ENCODE measurements at regions not wholly inside any gene's neighbourhood (a gene's known extent, or its start where the extent isn't known, plus 50 kb on each side); places are given as distances from the start of the nearest gene placed in this dataset.
A peak's percentile ranks its signal among the peaks of the same experiment; 100 is the strongest.
"Not testable (repeated sequence)": the region's sequence is repeated elsewhere in the genome, so short reads cannot be mapped to it uniquely, and the experiment has no call there.

- peak; percentile 89 for DNase-seq (ENCODE audit: low read depth)
- no peak for TF ChIP-seq CTCF (IDR thresholded peaks at IDR 0.05; ENCODE audit: insufficient read depth, low read depth, low read length, missing control alignments)
- H3K4me3 ChIP-seq (ENCODE audit: low read depth, low read length) = peak overlapping the region; percentile 50
Observed at GRCh38 chr9:1879501-1879900, 135.6 kb upstream of the SMARCA2 start.

GRCh38 chr9:1880038-1880565, 135.0 kb upstream of the SMARCA2 start:
- TF ChIP-seq CTCF (IDR thresholded peaks at IDR 0.05; ENCODE audit: insufficient read depth, low read depth, low read length, missing control alignments) = no peak
- peak overlapping the region; percentile 30 for H3K4me3 ChIP-seq (ENCODE audit: low read depth, low read length)
- peak; percentile 90 for DNase-seq (ENCODE audit: low read depth)

GRCh38 chr9:1881708-1882295, 133.3 kb upstream of the SMARCA2 start:
- peak; percentile 57 for DNase-seq (ENCODE audit: low read depth)
- no peak overlapping the region for H3K4me3 ChIP-seq (ENCODE audit: low read depth, low read length)
- no peak for TF ChIP-seq CTCF (IDR thresholded peaks at IDR 0.05; ENCODE audit: insufficient read depth, low read depth, low read length, missing control alignments)

GRCh38 chr9:1882711-1883403, 132.3 kb upstream of the SMARCA2 start:
- TF ChIP-seq CTCF (IDR thresholded peaks at IDR 0.05; ENCODE audit: insufficient read depth, low read depth, low read length, missing control alignments) = no peak
- H3K4me3 ChIP-seq (ENCODE audit: low read depth, low read length) = no peak overlapping the region
- no peak for DNase-seq (ENCODE audit: low read depth)

GRCh38 chr9:1890201-1890600, 124.9 kb upstream of the SMARCA2 start:
- no peak overlapping the region for H3K4me3 ChIP-seq (ENCODE audit: low read depth, low read length)
- DNase-seq (ENCODE audit: low read depth) = no peak
- TF ChIP-seq CTCF (IDR thresholded peaks at IDR 0.05; ENCODE audit: insufficient read depth, low read depth, low read length, missing control alignments) = no peak

- no peak for DNase-seq (ENCODE audit: low read depth)
- no peak for TF ChIP-seq CTCF (IDR thresholded peaks at IDR 0.05; ENCODE audit: insufficient read depth, low read depth, low read length, missing control alignments)
- H3K4me3 ChIP-seq (ENCODE audit: low read depth, low read length) = no peak overlapping the region
Observed at GRCh38 chr9:1890816-1891215, 124.3 kb upstream of the SMARCA2 start.

GRCh38 chr9:1903080-1903704, 112.0 kb upstream of the SMARCA2 start:
- not testable (repeated sequence) for DNase-seq (ENCODE audit: low read depth); H3K4me3 ChIP-seq (ENCODE audit: low read depth, low read length)
